GM23338 (cell line): ENCODE measurements at regions not wholly inside any gene's neighbourhood (a gene's known extent, or its start where the extent isn't known, plus 50 kb on each side); places are given as distances from the start of the nearest gene placed in this dataset.
A peak's percentile ranks its signal among the peaks of the same experiment; 100 is the strongest.

Experiments
- ATAC-seq: fragments of 200-7000 bp; cut with Tn5 transposase; 3 replicates; pipeline ENCODE4 v1.9.1; 2020
- DNase-seq: peaks from one replicate; pipeline ENCODE4 v3.0.0-alpha.2; 2015; ENCODE audit warnings: low spot score
- H2AFZ ChIP-seq: fragments of 200-600 bp; sonication (generic); 2 replicates; pipeline ENCODE4 v1.8.0; 2016; ENCODE audit warnings: antibody characterized with exemption, mild to moderate bottlenecking, moderate library complexity
- H3F3A ChIP-seq: fragments of 200-600 bp; sonication (generic); replicated peaks from 2 replicates; pipeline ENCODE4 v1.8.0; 2017; ENCODE audit warnings: antibody characterized with exemption, mixed run types, low read depth
- H3K27ac ChIP-seq: fragments of 200-600 bp; sonication (generic); 2 replicates; pipeline ENCODE4 v1.6.1; 2016; ENCODE audit warnings: low read depth
- H3K27me3 ChIP-seq: fragments of 200-600 bp; sonication (generic); 2 replicates; pipeline ENCODE4 v1.8.0; 2016; ENCODE audit warnings: mild to moderate bottlenecking, mixed run types, moderate library complexity; ENCODE audit not compliant: insufficient read depth
- H3K36me3 ChIP-seq: fragments of 200-600 bp; sonication (generic); 2 replicates; pipeline ENCODE4 v1.8.0; 2016; ENCODE audit warnings: mild to moderate bottlenecking; ENCODE audit not compliant: insufficient read depth
- H3K4me1 ChIP-seq: fragments of 200-600 bp; sonication (generic); 2 replicates; pipeline ENCODE4 v1.8.0; 2016; ENCODE audit warnings: mild to moderate bottlenecking, moderate library complexity; ENCODE audit not compliant: insufficient read depth
- H3K4me2 ChIP-seq: fragments of 200-600 bp; sonication (generic); 2 replicates; pipeline ENCODE4 v1.7.1; 2017; ENCODE audit warnings: mixed run types
- H3K4me3 ChIP-seq: fragments of 200-600 bp; sonication (generic); 2 replicates; pipeline ENCODE4 v1.6.1; 2016; ENCODE audit warnings: mixed run types
- H3K79me2 ChIP-seq: fragments of 200-600 bp; sonication (generic); replicated peaks from 2 replicates; pipeline ENCODE4 v1.8.0; 2017; ENCODE audit warnings: mild to moderate bottlenecking; ENCODE audit not compliant: insufficient read depth
- H3K9me2 ChIP-seq: fragments of 200-600 bp; sonication (generic); 2 replicates; pipeline ENCODE4 v1.8.0; 2017; ENCODE audit not compliant: insufficient read depth
- H4K20me1 ChIP-seq: fragments of 200-600 bp; sonication (generic); replicated peaks from 2 replicates; pipeline ENCODE4 v1.8.0; 2017; ENCODE audit warnings: mild to moderate bottlenecking; ENCODE audit not compliant: insufficient read depth
- H3K27ac Mint-ChIP-seq: 2 replicates; pipeline ENCODE4 v1.8.0; 2020; ENCODE audit warnings: inconsistent platforms, mild to moderate bottlenecking, moderate library complexity, mixed read lengths
- H3K27me3 Mint-ChIP-seq: 3 replicates; pipeline ENCODE4 v1.8.0; 2022; ENCODE audit warnings: low read depth, mild to moderate bottlenecking, moderate library complexity, mixed read lengths, inconsistent platforms; ENCODE audit not compliant: insufficient read depth, poor library complexity
- H3K36me3 Mint-ChIP-seq: 3 replicates; pipeline ENCODE4 v1.8.0; 2021; ENCODE audit warnings: low read depth, mild to moderate bottlenecking, inconsistent platforms, moderate library complexity, mixed read lengths
- H3K4me1 Mint-ChIP-seq: 3 replicates; pipeline ENCODE4 v1.8.0; 2020; ENCODE audit warnings: mild to moderate bottlenecking, inconsistent platforms, mixed read lengths
- H3K4me3 Mint-ChIP-seq: 3 replicates; pipeline ENCODE4 v1.8.0; 2021; ENCODE audit warnings: moderate library complexity, mild to moderate bottlenecking, inconsistent platforms, mixed read lengths
- H3K9me3 Mint-ChIP-seq: 3 replicates; pipeline ENCODE4 v1.8.0; 2020; ENCODE audit warnings: moderate library complexity, mild to moderate bottlenecking, inconsistent platforms, mixed read lengths
- CREB1 ChIP-seq: fragments of 250-450 bp; sonication (Bioruptor Pico); IDR thresholded peaks from 2 replicates; pipeline ENCODE4 v1.5.0; 2020; ENCODE audit warnings: low read depth, mild to moderate bottlenecking, moderate library complexity
- EZH2 ChIP-seq: fragments of 200-600 bp; sonication (generic); IDR thresholded peaks from one replicate; pipeline ENCODE4 v1.8.0; 2017; ENCODE audit warnings: antibody characterized with exemption, mild to moderate bottlenecking, low read depth; ENCODE audit not compliant: unreplicated experiment
- EZH2phosphoT487 ChIP-seq: fragments of 200-600 bp; sonication (generic); IDR thresholded peaks from one replicate; pipeline ENCODE4 v1.8.1; 2018; ENCODE audit warnings: antibody characterized with exemption; ENCODE audit not compliant: unreplicated experiment
- JUNB ChIP-seq: IDR thresholded peaks from one replicate; pipeline ENCODE4 v1.6.1; 2016; ENCODE audit warnings: antibody characterized with exemption; ENCODE audit not compliant: unreplicated experiment
- NANOG ChIP-seq: IDR thresholded peaks from 2 replicates; pipeline ENCODE4 v1.6.1; 2016; ENCODE audit warnings: antibody characterized with exemption, borderline replicate concordance
- POLR2AphosphoS5 ChIP-seq: IDR thresholded peaks from 2 replicates; pipeline ENCODE4 v1.6.1; 2016; ENCODE audit warnings: antibody characterized with exemption, low read depth
- STAT1 ChIP-seq: IDR thresholded peaks from one replicate; pipeline ENCODE4 v1.6.1; 2016; ENCODE audit warnings: antibody characterized with exemption; ENCODE audit not compliant: unreplicated experiment
- ZNF114 ChIP-seq: fragments of 250-450 bp; sonication (Bioruptor Pico); IDR thresholded peaks from 2 replicates; pipeline ENCODE4 v1.5.0; 2020; ENCODE audit warnings: mild to moderate bottlenecking, moderate library complexity
- ZNF331 ChIP-seq: fragments of 250-450 bp; sonication (Bioruptor Pico); IDR thresholded peaks from 2 replicates; pipeline ENCODE4 v1.5.0; 2020; ENCODE audit warnings: low read depth, mild to moderate bottlenecking, moderate library complexity
- TF ChIP-seq, protein P1 (sequence below), 2 experiments: fragments of 200-600 bp in 1 of 2; sonication (generic) in 1 of 2; conservative IDR thresholded peaks; 2 replicates each; pipeline versions ENCODE4 v1.5.1 to v1.6.1; 2016 to 2017; ENCODE audit warnings: antibody characterized with exemption in 2 of 2, low read depth in 2 of 2, mild to moderate bottlenecking in 2 of 2, moderate library complexity in 1 of 2
- TF ChIP-seq, protein P2 (sequence below): IDR thresholded peaks from one replicate; pipeline ENCODE4 v1.6.1; 2018; ENCODE audit warnings: antibody characterized with exemption; ENCODE audit not compliant: unreplicated experiment
- TF ChIP-seq, protein P3 (sequence below): IDR thresholded peaks from 2 replicates; pipeline ENCODE4 v1.6.1; 2016; ENCODE audit warnings: antibody characterized with exemption
- TF ChIP-seq, protein P4 (sequence below): fragments of 250-450 bp; sonication (Bioruptor Pico); IDR thresholded peaks from 2 replicates; pipeline ENCODE4 v1.5.0; 2020; ENCODE audit warnings: mild to moderate bottlenecking, moderate library complexity

DNA sequence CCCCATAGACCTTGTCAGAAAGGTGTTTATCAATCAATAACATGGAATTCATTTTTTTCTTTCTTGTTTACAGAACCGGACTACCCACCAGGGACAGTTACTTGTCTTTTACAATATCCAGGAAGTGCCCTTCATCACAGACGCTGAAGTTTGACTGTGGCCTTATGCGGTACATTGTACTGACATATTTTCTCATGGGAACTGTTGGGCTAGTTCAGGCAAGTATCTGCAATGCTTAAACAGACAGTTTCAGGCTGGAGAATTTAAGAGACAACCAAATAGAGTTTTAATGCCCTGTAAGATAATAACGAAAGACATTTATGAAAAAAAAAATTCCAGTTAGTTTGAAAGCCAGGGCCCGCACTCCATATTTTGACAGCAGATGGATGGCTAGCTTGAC lies 246.4 kb downstream of the GATA3 start:
- Histone ChIP-seq H3K36me3 (no peaks in the 10 kb centered on the region), H3K9me2 (0 out of 2 replicates have a peak, but pooled peaks cover 3% of the 10 kb centered on the region), H2AFZ (peak overlapping the region; percentile 56; the same call in 1 of the 2 replicates), H4K20me1 (no peaks in the 10 kb centered on the region), H3K79me2 (no peaks in the 10 kb centered on the region), H3K27me3 (no peaks in the 10 kb centered on the region), H3K4me3 (no peak overlapping the region), H3K4me1 (no peaks in the 10 kb centered on the region; the same call in 1 of the 2 replicates), H3K27ac (no peak overlapping the region), H3F3A (no peaks in the 10 kb centered on the region), H3K4me2 (no peak overlapping the region)
- Mint-ChIP-seq H3K4me1 (peaks cover 26% of the 10 kb centered on the region), H3K27me3 (peaks cover 2% of the 10 kb centered on the region), H3K9me3 (no peaks in the 10 kb centered on the region), H3K4me3 (no peak overlapping the region), H3K27ac (no peak overlapping the region), H3K36me3 (no peaks in the 10 kb centered on the region)
- TF ChIP-seq EZH2 (no peak), EZH2phosphoT487 (no peak), ZNF331 (no peak), STAT1 (no peak), ZNF114 (CRISPR knock-in tag) (no peak), JUNB (no peak), CREB1 (CRISPR knock-in tag) (no peak), POLR2AphosphoS5 (no peak), NANOG (no peak)
- TF ChIP-seq, protein P1, sequence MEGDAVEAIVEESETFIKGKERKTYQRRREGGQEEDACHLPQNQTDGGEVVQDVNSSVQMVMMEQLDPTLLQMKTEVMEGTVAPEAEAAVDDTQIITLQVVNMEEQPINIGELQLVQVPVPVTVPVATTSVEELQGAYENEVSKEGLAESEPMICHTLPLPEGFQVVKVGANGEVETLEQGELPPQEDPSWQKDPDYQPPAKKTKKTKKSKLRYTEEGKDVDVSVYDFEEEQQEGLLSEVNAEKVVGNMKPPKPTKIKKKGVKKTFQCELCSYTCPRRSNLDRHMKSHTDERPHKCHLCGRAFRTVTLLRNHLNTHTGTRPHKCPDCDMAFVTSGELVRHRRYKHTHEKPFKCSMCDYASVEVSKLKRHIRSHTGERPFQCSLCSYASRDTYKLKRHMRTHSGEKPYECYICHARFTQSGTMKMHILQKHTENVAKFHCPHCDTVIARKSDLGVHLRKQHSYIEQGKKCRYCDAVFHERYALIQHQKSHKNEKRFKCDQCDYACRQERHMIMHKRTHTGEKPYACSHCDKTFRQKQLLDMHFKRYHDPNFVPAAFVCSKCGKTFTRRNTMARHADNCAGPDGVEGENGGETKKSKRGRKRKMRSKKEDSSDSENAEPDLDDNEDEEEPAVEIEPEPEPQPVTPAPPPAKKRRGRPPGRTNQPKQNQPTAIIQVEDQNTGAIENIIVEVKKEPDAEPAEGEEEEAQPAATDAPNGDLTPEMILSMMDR (conservative IDR thresholded peaks at IDR 0.05; ENCODE audit: low read depth in 2 of 2) = no peak
- TF ChIP-seq, protein P2, sequence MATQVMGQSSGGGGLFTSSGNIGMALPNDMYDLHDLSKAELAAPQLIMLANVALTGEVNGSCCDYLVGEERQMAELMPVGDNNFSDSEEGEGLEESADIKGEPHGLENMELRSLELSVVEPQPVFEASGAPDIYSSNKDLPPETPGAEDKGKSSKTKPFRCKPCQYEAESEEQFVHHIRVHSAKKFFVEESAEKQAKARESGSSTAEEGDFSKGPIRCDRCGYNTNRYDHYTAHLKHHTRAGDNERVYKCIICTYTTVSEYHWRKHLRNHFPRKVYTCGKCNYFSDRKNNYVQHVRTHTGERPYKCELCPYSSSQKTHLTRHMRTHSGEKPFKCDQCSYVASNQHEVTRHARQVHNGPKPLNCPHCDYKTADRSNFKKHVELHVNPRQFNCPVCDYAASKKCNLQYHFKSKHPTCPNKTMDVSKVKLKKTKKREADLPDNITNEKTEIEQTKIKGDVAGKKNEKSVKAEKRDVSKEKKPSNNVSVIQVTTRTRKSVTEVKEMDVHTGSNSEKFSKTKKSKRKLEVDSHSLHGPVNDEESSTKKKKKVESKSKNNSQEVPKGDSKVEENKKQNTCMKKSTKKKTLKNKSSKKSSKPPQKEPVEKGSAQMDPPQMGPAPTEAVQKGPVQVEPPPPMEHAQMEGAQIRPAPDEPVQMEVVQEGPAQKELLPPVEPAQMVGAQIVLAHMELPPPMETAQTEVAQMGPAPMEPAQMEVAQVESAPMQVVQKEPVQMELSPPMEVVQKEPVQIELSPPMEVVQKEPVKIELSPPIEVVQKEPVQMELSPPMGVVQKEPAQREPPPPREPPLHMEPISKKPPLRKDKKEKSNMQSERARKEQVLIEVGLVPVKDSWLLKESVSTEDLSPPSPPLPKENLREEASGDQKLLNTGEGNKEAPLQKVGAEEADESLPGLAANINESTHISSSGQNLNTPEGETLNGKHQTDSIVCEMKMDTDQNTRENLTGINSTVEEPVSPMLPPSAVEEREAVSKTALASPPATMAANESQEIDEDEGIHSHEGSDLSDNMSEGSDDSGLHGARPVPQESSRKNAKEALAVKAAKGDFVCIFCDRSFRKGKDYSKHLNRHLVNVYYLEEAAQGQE = no peak
- TF ChIP-seq, protein P3, sequence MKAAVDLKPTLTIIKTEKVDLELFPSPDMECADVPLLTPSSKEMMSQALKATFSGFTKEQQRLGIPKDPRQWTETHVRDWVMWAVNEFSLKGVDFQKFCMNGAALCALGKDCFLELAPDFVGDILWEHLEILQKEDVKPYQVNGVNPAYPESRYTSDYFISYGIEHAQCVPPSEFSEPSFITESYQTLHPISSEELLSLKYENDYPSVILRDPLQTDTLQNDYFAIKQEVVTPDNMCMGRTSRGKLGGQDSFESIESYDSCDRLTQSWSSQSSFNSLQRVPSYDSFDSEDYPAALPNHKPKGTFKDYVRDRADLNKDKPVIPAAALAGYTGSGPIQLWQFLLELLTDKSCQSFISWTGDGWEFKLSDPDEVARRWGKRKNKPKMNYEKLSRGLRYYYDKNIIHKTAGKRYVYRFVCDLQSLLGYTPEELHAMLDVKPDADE = no peak
- TF ChIP-seq, protein P4, sequence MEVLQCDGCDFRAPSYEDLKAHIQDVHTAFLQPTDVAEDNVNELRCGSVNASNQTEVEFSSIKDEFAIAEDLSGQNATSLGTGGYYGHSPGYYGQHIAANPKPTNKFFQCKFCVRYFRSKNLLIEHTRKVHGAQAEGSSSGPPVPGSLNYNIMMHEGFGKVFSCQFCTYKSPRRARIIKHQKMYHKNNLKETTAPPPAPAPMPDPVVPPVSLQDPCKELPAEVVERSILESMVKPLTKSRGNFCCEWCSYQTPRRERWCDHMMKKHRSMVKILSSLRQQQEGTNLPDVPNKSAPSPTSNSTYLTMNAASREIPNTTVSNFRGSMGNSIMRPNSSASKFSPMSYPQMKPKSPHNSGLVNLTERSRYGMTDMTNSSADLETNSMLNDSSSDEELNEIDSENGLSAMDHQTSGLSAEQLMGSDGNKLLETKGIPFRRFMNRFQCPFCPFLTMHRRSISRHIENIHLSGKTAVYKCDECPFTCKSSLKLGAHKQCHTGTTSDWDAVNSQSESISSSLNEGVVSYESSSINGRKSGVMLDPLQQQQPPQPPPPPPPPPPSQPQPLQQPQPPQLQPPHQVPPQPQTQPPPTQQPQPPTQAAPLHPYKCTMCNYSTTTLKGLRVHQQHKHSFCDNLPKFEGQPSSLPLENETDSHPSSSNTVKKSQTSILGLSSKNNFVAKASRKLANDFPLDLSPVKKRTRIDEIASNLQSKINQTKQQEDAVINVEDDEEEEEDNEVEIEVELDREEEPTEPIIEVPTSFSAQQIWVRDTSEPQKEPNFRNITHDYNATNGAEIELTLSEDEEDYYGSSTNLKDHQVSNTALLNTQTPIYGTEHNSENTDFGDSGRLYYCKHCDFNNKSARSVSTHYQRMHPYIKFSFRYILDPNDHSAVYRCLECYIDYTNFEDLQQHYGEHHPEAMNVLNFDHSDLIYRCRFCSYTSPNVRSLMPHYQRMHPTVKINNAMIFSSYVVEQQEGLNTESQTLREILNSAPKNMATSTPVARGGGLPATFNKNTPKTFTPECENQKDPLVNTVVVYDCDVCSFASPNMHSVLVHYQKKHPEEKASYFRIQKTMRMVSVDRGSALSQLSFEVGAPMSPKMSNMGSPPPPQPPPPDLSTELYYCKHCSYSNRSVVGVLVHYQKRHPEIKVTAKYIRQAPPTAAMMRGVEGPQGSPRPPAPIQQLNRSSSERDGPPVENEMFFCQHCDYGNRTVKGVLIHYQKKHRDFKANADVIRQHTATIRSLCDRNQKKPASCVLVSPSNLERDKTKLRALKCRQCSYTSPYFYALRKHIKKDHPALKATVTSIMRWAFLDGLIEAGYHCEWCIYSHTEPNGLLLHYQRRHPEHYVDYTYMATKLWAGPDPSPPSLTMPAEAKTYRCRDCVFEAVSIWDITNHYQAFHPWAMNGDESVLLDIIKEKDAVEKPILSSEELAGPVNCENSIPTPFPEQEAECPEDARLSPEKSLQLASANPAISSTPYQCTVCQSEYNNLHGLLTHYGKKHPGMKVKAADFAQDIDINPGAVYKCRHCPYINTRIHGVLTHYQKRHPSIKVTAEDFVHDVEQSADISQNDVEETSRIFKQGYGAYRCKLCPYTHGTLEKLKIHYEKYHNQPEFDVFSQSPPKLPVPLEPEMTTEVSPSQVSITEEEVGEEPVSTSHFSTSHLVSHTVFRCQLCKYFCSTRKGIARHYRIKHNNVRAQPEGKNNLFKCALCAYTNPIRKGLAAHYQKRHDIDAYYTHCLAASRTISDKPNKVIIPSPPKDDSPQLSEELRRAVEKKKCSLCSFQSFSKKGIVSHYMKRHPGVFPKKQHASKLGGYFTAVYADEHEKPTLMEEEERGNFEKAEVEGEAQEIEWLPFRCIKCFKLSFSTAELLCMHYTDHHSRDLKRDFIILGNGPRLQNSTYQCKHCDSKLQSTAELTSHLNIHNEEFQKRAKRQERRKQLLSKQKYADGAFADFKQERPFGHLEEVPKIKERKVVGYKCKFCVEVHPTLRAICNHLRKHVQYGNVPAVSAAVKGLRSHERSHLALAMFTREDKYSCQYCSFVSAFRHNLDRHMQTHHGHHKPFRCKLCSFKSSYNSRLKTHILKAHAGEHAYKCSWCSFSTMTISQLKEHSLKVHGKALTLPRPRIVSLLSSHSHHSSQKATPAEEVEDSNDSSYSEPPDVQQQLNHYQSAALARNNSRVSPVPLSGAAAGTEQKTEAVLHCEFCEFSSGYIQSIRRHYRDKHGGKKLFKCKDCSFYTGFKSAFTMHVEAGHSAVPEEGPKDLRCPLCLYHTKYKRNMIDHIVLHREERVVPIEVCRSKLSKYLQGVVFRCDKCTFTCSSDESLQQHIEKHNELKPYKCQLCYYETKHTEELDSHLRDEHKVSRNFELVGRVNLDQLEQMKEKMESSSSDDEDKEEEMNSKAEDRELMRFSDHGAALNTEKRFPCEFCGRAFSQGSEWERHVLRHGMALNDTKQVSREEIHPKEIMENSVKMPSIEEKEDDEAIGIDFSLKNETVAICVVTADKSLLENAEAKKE = no peak
- DNase-seq (no peak), ATAC-seq (no peak)
